Endothelial cell of umbilical vein (primary cell): ENCODE measurements at regions not wholly inside any gene's neighbourhood (a gene's known extent, or its start where the extent isn't known, plus 50 kb on each side); places are given as distances from the start of the nearest gene placed in this dataset.

Experiments
- CTCF ChIP-seq, 2 donors: IDR thresholded peaks; 1 replicate in 1 of 2; 2 replicates in 1 of 2; pipeline ENCODE4 v1.5.1; 2011; ENCODE audit warnings: low read length in 2 of 2, mild to moderate bottlenecking in 2 of 2, moderate library complexity in 2 of 2, control low read depth in 1 of 2, inconsistent platforms in 1 of 2, low read depth in 1 of 2; ENCODE audit not compliant: insufficient read depth in 1 of 2; ENCODE audit errors: extremely low read depth in 1 of 2
- EZH2 ChIP-seq: IDR thresholded peaks from 2 replicates; pipeline ENCODE4 v1.6.1; 2012; ENCODE audit warnings: borderline replicate concordance, low read depth, mild to moderate bottlenecking, moderate library complexity, low read length, inconsistent platforms; ENCODE audit not compliant: severe bottlenecking
- GATA2 ChIP-seq: IDR thresholded peaks from 2 replicates; pipeline ENCODE4 v1.7.0; 2011; ENCODE audit warnings: low read depth, mild to moderate bottlenecking, moderate library complexity, mixed read lengths, low read length; ENCODE audit not compliant: insufficient read length, insufficient read depth
- JUN ChIP-seq: IDR thresholded peaks from 2 replicates; pipeline ENCODE4 v1.6.1; 2011; ENCODE audit warnings: borderline replicate concordance, low read depth; ENCODE audit not compliant: insufficient read length, insufficient read depth
- POLR2A ChIP-seq: IDR thresholded peaks from 2 replicates; pipeline ENCODE4 v1.6.1; 2012; ENCODE audit warnings: low read depth, mild to moderate bottlenecking, control low read depth, low read length
- POLR2AphosphoS5 ChIP-seq: IDR thresholded peaks from 2 replicates; pipeline ENCODE4 v1.6.1; 2012; ENCODE audit warnings: low read depth, mild to moderate bottlenecking, control low read depth, low read length, moderate library complexity; ENCODE audit not compliant: insufficient read depth
- TF ChIP-seq, protein P1 (sequence below): IDR thresholded peaks from 2 replicates; pipeline ENCODE4 v1.6.1; 2011; ENCODE audit not compliant: insufficient read depth, insufficient read length

DNA sequence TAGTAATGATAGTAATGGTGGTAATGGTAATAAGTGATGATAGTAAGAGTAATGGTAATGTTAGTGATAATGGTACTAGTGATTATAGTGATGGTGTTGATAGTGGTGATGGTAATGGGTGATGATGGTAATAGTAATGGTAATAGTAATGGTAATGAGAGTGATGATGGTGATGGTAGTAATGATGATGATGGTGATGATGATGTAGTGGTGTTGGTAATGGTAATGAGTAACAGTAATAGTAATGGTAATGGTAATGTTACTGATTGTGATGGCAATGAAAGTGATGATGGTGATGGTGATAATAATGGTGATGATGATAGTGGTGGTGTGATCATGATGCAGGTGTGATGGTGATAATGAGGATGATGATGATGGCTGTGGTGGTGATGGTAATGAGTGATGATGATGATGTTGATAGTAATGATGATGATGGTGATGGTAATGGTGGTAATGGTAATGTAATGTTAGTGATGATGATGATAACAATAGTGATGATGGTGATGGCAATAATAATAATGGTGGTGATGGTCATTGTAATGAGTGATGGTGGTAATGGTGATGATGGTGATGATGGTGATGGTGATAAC is 235.0 kb downstream of the MATN1 start:
- TF ChIP-seq CTCF (IDR thresholded peaks at IDR 0.05; ENCODE audit: extremely low read depth in 1 of 2, insufficient read depth in 1 of 2, low read depth in 1 of 2, low read length in 2 of 2), result no peak
- no peak for TF ChIP-seq POLR2A
- TF ChIP-seq GATA2, result no peak
- TF ChIP-seq POLR2AphosphoS5, result no peak
- TF ChIP-seq JUN, result no peak
- TF ChIP-seq, protein P1, sequence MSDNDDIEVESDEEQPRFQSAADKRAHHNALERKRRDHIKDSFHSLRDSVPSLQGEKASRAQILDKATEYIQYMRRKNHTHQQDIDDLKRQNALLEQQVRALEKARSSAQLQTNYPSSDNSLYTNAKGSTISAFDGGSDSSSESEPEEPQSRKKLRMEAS, result no peak
- TF ChIP-seq EZH2, result no peak
